GM13976 (cell line): ENCODE measurements at regions not wholly inside any gene's neighbourhood (a gene's known extent, or its start where the extent isn't known, plus 50 kb on each side); places are given as distances from the start of the nearest gene placed in this dataset.
A peak's percentile ranks its signal among the peaks of the same experiment; 100 is the strongest.
"Not testable (repeated sequence)": the region's sequence is repeated elsewhere in the genome, so short reads cannot be mapped to it uniquely, and the experiment has no call there.

Experiments
- DNase-seq: peaks from one replicate; pipeline ENCODE4 v3.0.0; 2012; ENCODE audit warnings: low spot score
- CTCF ChIP-seq: IDR thresholded peaks from 2 replicates; pipeline ENCODE4 v1.5.1; 2012; ENCODE audit warnings: borderline replicate concordance, mild to moderate bottlenecking; ENCODE audit not compliant: insufficient read depth; ENCODE audit errors: extremely low read depth, missing control alignments, control extremely low read depth
- in situ Hi-C: fragments of 300-500 bp; cut with MboI; formaldehyde crosslinking; loops from one replicate; pipeline ENCODE4 v1.12.0; 2022; ENCODE audit warnings: low sequenced_read_pairs, mixed read lengths, inconsistent platforms; ENCODE audit not compliant: unreplicated experiment

GRCh38 chr22:47308886-47309285 lies 546.4 kb downstream of the TBC1D22A start:
- no peak for DNase-seq
- in situ Hi-C loops = no loop called here
- TF ChIP-seq CTCF = no peak

GRCh38 chr22:47307822-47308221 lies 545.4 kb downstream of the TBC1D22A start:
- TF ChIP-seq CTCF = no peak
- DNase-seq = no peak
- in situ Hi-C loops = no loop called here

GRCh38 chr22:47307326-47307725 lies 544.9 kb downstream of the TBC1D22A start:
- no peak for TF ChIP-seq CTCF
- no peak for DNase-seq
- in situ Hi-C loops = no loop called here

- DNase-seq = no peak
- in situ Hi-C loops = no loop called here
- TF ChIP-seq CTCF = no peak
Measured at GRCh38 chr22:47304854-47305253, 542.4 kb downstream of the TBC1D22A start.

- in situ Hi-C loops = no loop called here
- peak; percentile 20 for DNase-seq
- no peak for TF ChIP-seq CTCF
Measured at GRCh38 chr22:47304191-47304831, 541.9 kb downstream of the TBC1D22A start.

- in situ Hi-C loops = no loop called here
- no peak for TF ChIP-seq CTCF
- no peak for DNase-seq
Measured at GRCh38 chr22:47303161-47303890, 540.9 kb downstream of the TBC1D22A start.

- in situ Hi-C loops, DNase-seq: not testable (repeated sequence)
Measured at GRCh38 chr22:47302587-47302986, 540.1 kb downstream of the TBC1D22A start.
